ENCODE measurements at regions not wholly inside any gene's neighbourhood (a gene's known extent, or its start where the extent isn't known, plus 50 kb on each side); places are given as distances from the start of the nearest gene placed in this dataset.

GRCh38 chr3:177463863-177464262 lies 266.6 kb upstream of the TBL1XR1 start:
- no peak overlapping the region for H3K9ac ChIP-seq (ENCODE audit: low read length)
- TF ChIP-seq CTCF (IDR thresholded peaks at IDR 0.05; ENCODE audit: low read length) (no peak), EZH2phosphoT487 (IDR thresholded peaks at IDR 0.05; ENCODE audit: low read length) (no peak), EZH2 (optimal IDR thresholded peaks at IDR 0.05; ENCODE audit: low read depth, low read length) (no peak)
- no peaks in the 10 kb centered on the region for H3K27me3 ChIP-seq (replicated peaks; ENCODE audit: insufficient read depth, low read length)
- H3F3A ChIP-seq (ENCODE audit: insufficient read depth, low read length), result no peaks in the 10 kb centered on the region
- H3K27ac ChIP-seq (ENCODE audit: low read length), result no peak overlapping the region
- H3K9me2 ChIP-seq (replicated peaks; ENCODE audit: insufficient read depth, low read length), result no peaks in the 10 kb centered on the region
- no peak overlapping the region for H3K4me2 ChIP-seq (ENCODE audit: low read depth, low read length)
- H3K79me2 ChIP-seq (ENCODE audit: low read length), result no peaks in the 10 kb centered on the region
- H3K36me3 ChIP-seq (replicated peaks; ENCODE audit: insufficient read depth, low read length), result no peaks in the 10 kb centered on the region
- H3K4me1 ChIP-seq (ENCODE audit: low read length), result peaks cover 4% of the 10 kb centered on the region; the same call in 1 of the 2 replicates
- H3K9me3 ChIP-seq (replicated peaks; ENCODE audit: insufficient read depth, low read length), result no peaks in the 10 kb centered on the region
- no peaks in the 10 kb centered on the region for H4K20me1 ChIP-seq (ENCODE audit: insufficient read depth, low read length)
- no peak overlapping the region for H2AFZ ChIP-seq (ENCODE audit: low read length)
- H3K4me3 ChIP-seq (ENCODE audit: low read length), result no peak overlapping the region
- DNase-seq, result no peak

GRCh38 chr3:177464392-177465256 lies 267.3 kb upstream of the TBL1XR1 start:
- Histone ChIP-seq H3K27me3 (replicated peaks; ENCODE audit: insufficient read depth, low read length) (no peaks in the 10 kb centered on the region), H3K27ac (ENCODE audit: low read length) (no peak overlapping the region), H3K9ac (ENCODE audit: low read length) (no peak overlapping the region), H3K36me3 (replicated peaks; ENCODE audit: insufficient read depth, low read length) (no peaks in the 10 kb centered on the region), H3K4me2 (ENCODE audit: low read depth, low read length) (no peak overlapping the region), H3K4me1 (ENCODE audit: low read length) (peaks cover 4% of the 10 kb centered on the region; the same call in 1 of the 2 replicates), H3K4me3 (ENCODE audit: low read length) (no peak overlapping the region), H3K79me2 (ENCODE audit: low read length) (no peaks in the 10 kb centered on the region), H4K20me1 (ENCODE audit: insufficient read depth, low read length) (no peaks in the 10 kb centered on the region), H2AFZ (ENCODE audit: low read length) (no peak overlapping the region), H3K9me2 (replicated peaks; ENCODE audit: insufficient read depth, low read length) (no peaks in the 10 kb centered on the region), H3K9me3 (replicated peaks; ENCODE audit: insufficient read depth, low read length) (no peaks in the 10 kb centered on the region), H3F3A (ENCODE audit: insufficient read depth, low read length) (no peaks in the 10 kb centered on the region)
- TF ChIP-seq CTCF (IDR thresholded peaks at IDR 0.05; ENCODE audit: low read length) (no peak), EZH2phosphoT487 (IDR thresholded peaks at IDR 0.05; ENCODE audit: low read length) (no peak), EZH2 (optimal IDR thresholded peaks at IDR 0.05; ENCODE audit: low read depth, low read length) (no peak)
- DNase-seq, result no peak

GRCh38 chr3:177465257-177465642 lies 268.0 kb upstream of the TBL1XR1 start:
- TF ChIP-seq EZH2 (optimal IDR thresholded peaks at IDR 0.05; ENCODE audit: low read depth, low read length), result no peak
- TF ChIP-seq CTCF (IDR thresholded peaks at IDR 0.05; ENCODE audit: low read length), result no peak
- TF ChIP-seq EZH2phosphoT487 (IDR thresholded peaks at IDR 0.05; ENCODE audit: low read length), result no peak
- H2AFZ ChIP-seq (ENCODE audit: low read length), result no peak overlapping the region
- H3K4me1 ChIP-seq (ENCODE audit: low read length), result peaks cover 4% of the 10 kb centered on the region; the same call in 1 of the 2 replicates
- H3F3A ChIP-seq (ENCODE audit: insufficient read depth, low read length), result no peaks in the 10 kb centered on the region
- H3K27me3 ChIP-seq (replicated peaks; ENCODE audit: insufficient read depth, low read length), result no peaks in the 10 kb centered on the region
- H3K79me2 ChIP-seq (ENCODE audit: low read length), result no peaks in the 10 kb centered on the region
- H3K9ac ChIP-seq (ENCODE audit: low read length), result no peak overlapping the region
- H3K9me2 ChIP-seq (replicated peaks; ENCODE audit: insufficient read depth, low read length), result no peaks in the 10 kb centered on the region
- H3K36me3 ChIP-seq (replicated peaks; ENCODE audit: insufficient read depth, low read length), result no peaks in the 10 kb centered on the region
- no peak overlapping the region for H3K27ac ChIP-seq (ENCODE audit: low read length)
- H3K9me3 ChIP-seq (replicated peaks; ENCODE audit: insufficient read depth, low read length), result no peaks in the 10 kb centered on the region
- no peaks in the 10 kb centered on the region for H4K20me1 ChIP-seq (ENCODE audit: insufficient read depth, low read length)
- no peak for DNase-seq
- no peak overlapping the region for H3K4me3 ChIP-seq (ENCODE audit: low read length)
- no peak overlapping the region for H3K4me2 ChIP-seq (ENCODE audit: low read depth, low read length)

All from MM.1S (cell line).